ENCODE measurements at regions not wholly inside any gene's neighbourhood (a gene's known extent, or its start where the extent isn't known, plus 50 kb on each side); places are given as distances from the start of the nearest gene placed in this dataset.

GRCh38 chr5:42338136-42338535 lies 85.1 kb upstream of the GHR start:
- H3K4me1 ChIP-seq (ENCODE audit: insufficient read depth, low read length), result no peaks in the 10 kb centered on the region
- H2BK12ac ChIP-seq (ENCODE audit: insufficient read length, low read depth, low read length), result no peak overlapping the region
- H3T11ph ChIP-seq (ENCODE audit: low read length), result no peak overlapping the region
- DNase-seq, result no peak
- no peak overlapping the region for H2BK120ac ChIP-seq (ENCODE audit: low read depth, low read length, poor library complexity, severe bottlenecking)
- no peak overlapping the region for H3K4ac ChIP-seq (ENCODE audit: low read depth, low read length)
- Mint-ChIP-seq H3K4me3 (no peak overlapping the region), H3K36me3 (ENCODE audit: insufficient read depth in 1 of 3, low read depth in 3 of 3) (peaks cover 3 to 30% (median 17%) of the 10 kb centered on the region in 3 experiments), H3K27ac (no peak overlapping the region), H3K4me1 (no peaks in the 10 kb centered on the region), H3K27me3 (ENCODE audit: low read depth) (no peaks in the 10 kb centered on the region), H3K9me3 (peaks cover 32 to 42% of the 10 kb centered on the region in 2 experiments)
- no peaks in the 10 kb centered on the region for H3K27me3 ChIP-seq (ENCODE audit: insufficient read depth, low read length)
- H2AFZ ChIP-seq (ENCODE audit: low read length), result no peak overlapping the region
- TF ChIP-seq CTCF (conservative IDR thresholded peaks at IDR 0.05), result no peak
- H3K14ac ChIP-seq (ENCODE audit: insufficient read depth, low read length), result no peak overlapping the region
- H3K4me2 ChIP-seq (ENCODE audit: insufficient read depth, insufficient read length, low read length), result no peak overlapping the region
- H3K23ac ChIP-seq (ENCODE audit: insufficient read length, low read depth, low read length), result no peak overlapping the region
- H3K79me1 ChIP-seq (ENCODE audit: insufficient read depth, low read depth, low read length, poor library complexity, severe bottlenecking), result no peaks in the 10 kb centered on the region
- H2BK15ac ChIP-seq (ENCODE audit: low read depth, low read length), result no peak overlapping the region
- no peak overlapping the region for H2AK5ac ChIP-seq (ENCODE audit: insufficient read length, low read length)
- no peak overlapping the region for H4K8ac ChIP-seq (replicated peaks; ENCODE audit: insufficient read length, low read depth, low read length)
- H3K56ac ChIP-seq (ENCODE audit: insufficient read length, low read depth, low read length), result no peak overlapping the region
- no peaks in the 10 kb centered on the region for H3K79me2 ChIP-seq (ENCODE audit: insufficient read depth, low read length)
- H3K9me3 ChIP-seq (ENCODE audit: control insufficient read depth, low read depth, low read length), result peaks cover 9% of the 10 kb centered on the region
- H2BK5ac ChIP-seq (ENCODE audit: insufficient read length, low read length), result no peak overlapping the region
- no CpG with 5 or more reads among the region's 1 CpG for WGBS (ENCODE audit: extremely low coverage, insufficient read length, low lambda C conversion rate)
- no peak overlapping the region for H4K91ac ChIP-seq (ENCODE audit: insufficient read length, low read depth, low read length)
- no peaks in the 10 kb centered on the region for H3K23me2 ChIP-seq (ENCODE audit: insufficient read length, low read depth, low read length, poor library complexity, severe bottlenecking)
- H2BK20ac ChIP-seq (ENCODE audit: low read depth, low read length, poor library complexity, severe bottlenecking), result no peak overlapping the region
- no peak overlapping the region for H3K9ac ChIP-seq (ENCODE audit: extremely low read depth, insufficient read length, low read length)
- no peak overlapping the region for H3K27ac ChIP-seq (ENCODE audit: insufficient read length, low read depth, low read length)
- no peak overlapping the region for H4K5ac ChIP-seq (ENCODE audit: insufficient read length, low read depth, low read length)
- no peak overlapping the region for H3K18ac ChIP-seq (ENCODE audit: insufficient read length, low read depth, low read length)
- no peaks in the 10 kb centered on the region for H4K20me1 ChIP-seq (ENCODE audit: control insufficient read depth, insufficient read depth, insufficient read length)
